ENCODE measurements at regions not wholly inside any gene's neighbourhood (a gene's known extent, or its start where the extent isn't known, plus 50 kb on each side); places are given as distances from the start of the nearest gene placed in this dataset.

- Histone ChIP-seq H3K4me3 (ENCODE audit: low read depth, low read length, poor library complexity, severe bottlenecking) (no peak overlapping the region), H4K20me1 (ENCODE audit: insufficient read depth, low read length) (no peaks in the 10 kb centered on the region)
Observed at GRCh38 chr12:91972896-91973295, 172.8 kb downstream of the BTG1 start.

GRCh38 chr12:91968777-91969171 lies 176.9 kb downstream of the BTG1 start:
- H3K4me1 ChIP-seq (ENCODE audit: insufficient read depth, low read length, poor library complexity, severe bottlenecking), result no peaks in the 10 kb centered on the region
- H3K4me2 ChIP-seq (ENCODE audit: low read length), result no peak overlapping the region
- no peaks in the 10 kb centered on the region for H3K9me3 ChIP-seq (ENCODE audit: low read length)
- H2AFZ ChIP-seq (ENCODE audit: low read length), result no peak overlapping the region
- no peaks in the 10 kb centered on the region for H3K79me2 ChIP-seq (ENCODE audit: insufficient read depth, low read depth, low read length)
- no peaks in the 10 kb centered on the region for H4K20me1 ChIP-seq (ENCODE audit: insufficient read depth, low read length)
- no peak overlapping the region for H3K4me3 ChIP-seq (ENCODE audit: low read depth, low read length, poor library complexity, severe bottlenecking)
- POLR2A ChIA-PET, result no interaction called here
- no TSS peak for BruUV-seq (replicated peaks)
- H3K9me2 ChIP-seq (ENCODE audit: insufficient read depth, low read length), result no peaks in the 10 kb centered on the region
- CTCF ChIA-PET (ENCODE audit: unreplicated experiment), result no interaction called here
- intact Hi-C loops (cut with micrococcal nuclease; ENCODE audit: unreplicated experiment), result no loop called here
- TF ChIP-seq CTCF (conservative IDR thresholded peaks at IDR 0.05; ENCODE audit: low read length) (no peak), EZH2phosphoT487 (IDR thresholded peaks at IDR 0.05; ENCODE audit: borderline replicate concordance, low read depth, low read length) (no peak)
- no peak overlapping the region for H3K27ac ChIP-seq (ENCODE audit: low read depth, low read length, poor library complexity, severe bottlenecking)
- H3K36me3 ChIP-seq (ENCODE audit: insufficient read depth, low read length), result no peaks in the 10 kb centered on the region
- no peak for DNase-seq (ENCODE audit: low spot score)

More at GRCh38 chr12:91972896-91973295, 172.8 kb downstream of the BTG1 start:
- Histone ChIP-seq H3K4me2 (ENCODE audit: low read length) (no peak overlapping the region), H3K27ac (ENCODE audit: low read depth, low read length, poor library complexity, severe bottlenecking) (no peak overlapping the region), H3K79me2 (ENCODE audit: insufficient read depth, low read depth, low read length) (no peaks in the 10 kb centered on the region), H3K36me3 (ENCODE audit: insufficient read depth, low read length) (no peaks in the 10 kb centered on the region), H3K9me2 (ENCODE audit: insufficient read depth, low read length) (no peaks in the 10 kb centered on the region), H3K9me3 (ENCODE audit: low read length) (no peaks in the 10 kb centered on the region), H3K4me1 (ENCODE audit: insufficient read depth, low read length, poor library complexity, severe bottlenecking) (no peaks in the 10 kb centered on the region), H2AFZ (ENCODE audit: low read length) (no peak overlapping the region)
- POLR2A ChIA-PET, result no interaction called here
- no peak for DNase-seq (ENCODE audit: low spot score)
- CTCF ChIA-PET (ENCODE audit: unreplicated experiment), result no interaction called here
- TF ChIP-seq EZH2phosphoT487 (IDR thresholded peaks at IDR 0.05; ENCODE audit: borderline replicate concordance, low read depth, low read length) (no peak), CTCF (conservative IDR thresholded peaks at IDR 0.05; ENCODE audit: low read length) (no peak)
- intact Hi-C loops (cut with micrococcal nuclease; ENCODE audit: unreplicated experiment), result no loop called here
- BruUV-seq (replicated peaks), result no TSS peak

GRCh38 chr12:91968076-91968776 lies 177.4 kb downstream of the BTG1 start:
- CTCF ChIA-PET (ENCODE audit: unreplicated experiment), result no interaction called here

More at GRCh38 chr12:91968076-91968776, 177.4 kb downstream of the BTG1 start:
- POLR2A ChIA-PET, result interaction anchor here (1.1 kb wide), 1 partner anchor 30 kb away, joined by 3 read pairs; no protein-coding TSS in a partner anchor
- H3K4me1 ChIP-seq (ENCODE audit: insufficient read depth, low read length, poor library complexity, severe bottlenecking), result no peaks in the 10 kb centered on the region
- BruUV-seq (replicated peaks), result no TSS peak
- no peaks in the 10 kb centered on the region for H3K36me3 ChIP-seq (ENCODE audit: insufficient read depth, low read length)
- intact Hi-C loops (cut with micrococcal nuclease; ENCODE audit: unreplicated experiment), result no loop called here
- no peaks in the 10 kb centered on the region for H3K79me2 ChIP-seq (ENCODE audit: insufficient read depth, low read depth, low read length)
- H3K9me2 ChIP-seq (ENCODE audit: insufficient read depth, low read length), result no peaks in the 10 kb centered on the region
- H3K4me2 ChIP-seq (ENCODE audit: low read length), result no peak overlapping the region
- no peak overlapping the region for H3K4me3 ChIP-seq (ENCODE audit: low read depth, low read length, poor library complexity, severe bottlenecking)
- TF ChIP-seq CTCF (conservative IDR thresholded peaks at IDR 0.05; ENCODE audit: low read length) (no peak), EZH2phosphoT487 (IDR thresholded peaks at IDR 0.05; ENCODE audit: borderline replicate concordance, low read depth, low read length) (no peak)
- no peaks in the 10 kb centered on the region for H4K20me1 ChIP-seq (ENCODE audit: insufficient read depth, low read length)
- no peaks in the 10 kb centered on the region for H3K9me3 ChIP-seq (ENCODE audit: low read length)
- DNase-seq (ENCODE audit: low spot score), result no peak
- no peak overlapping the region for H2AFZ ChIP-seq (ENCODE audit: low read length)
- no peak overlapping the region for H3K27ac ChIP-seq (ENCODE audit: low read depth, low read length, poor library complexity, severe bottlenecking)
